Ishikawa (cell line): ENCODE measurements at regions not wholly inside any gene's neighbourhood (a gene's known extent, or its start where the extent isn't known, plus 50 kb on each side); places are given as distances from the start of the nearest gene placed in this dataset.

Experiments
- CEBPB ChIP-seq: IDR thresholded peaks from 2 replicates; pipeline ENCODE4 v1.6.1; 2012
- CREB1 ChIP-seq: IDR thresholded peaks from 2 replicates; pipeline ENCODE4 v1.6.1; 2012; ENCODE audit warnings: low read depth
- EGR1 ChIP-seq: IDR thresholded peaks from 2 replicates; pipeline ENCODE4 v1.6.1; 2012
- EP300 ChIP-seq: IDR thresholded peaks from 2 replicates; pipeline ENCODE4 v1.6.1; 2012; ENCODE audit warnings: borderline replicate concordance
- FOXM1 ChIP-seq: IDR thresholded peaks from 2 replicates; pipeline ENCODE4 v1.6.1; 2012; ENCODE audit warnings: low read depth, borderline replicate concordance
- MAX ChIP-seq: IDR thresholded peaks from 2 replicates; pipeline ENCODE4 v1.6.1; 2012
- NFIC ChIP-seq: IDR thresholded peaks from 2 replicates; pipeline ENCODE4 v1.6.1; 2012
- RAD21 ChIP-seq: IDR thresholded peaks from 2 replicates; pipeline ENCODE4 v1.6.1; 2012; ENCODE audit warnings: low read depth
- TAF1 ChIP-seq: IDR thresholded peaks from 2 replicates; pipeline ENCODE4 v1.6.1; 2012; ENCODE audit warnings: low read depth, mild to moderate bottlenecking
- TCF12 ChIP-seq: IDR thresholded peaks from 2 replicates; pipeline ENCODE4 v1.6.1; 2012; ENCODE audit warnings: low read depth
- TEAD4 ChIP-seq: IDR thresholded peaks from 2 replicates; pipeline ENCODE4 v1.6.1; 2012
- YY1 ChIP-seq: IDR thresholded peaks from 2 replicates; pipeline ENCODE4 v1.6.1; 2012; ENCODE audit warnings: low read depth
- ZBTB7A ChIP-seq: IDR thresholded peaks from 2 replicates; pipeline ENCODE4 v1.6.1; 2012; ENCODE audit warnings: low read depth
- TF ChIP-seq, protein P1 (sequence below): IDR thresholded peaks from 2 replicates; pipeline ENCODE4 v1.6.1; 2012
- TF ChIP-seq, protein P2 (sequence below): IDR thresholded peaks from 2 replicates; pipeline ENCODE4 v1.6.1; 2012; ENCODE audit warnings: low read depth, mild to moderate bottlenecking

DNA sequence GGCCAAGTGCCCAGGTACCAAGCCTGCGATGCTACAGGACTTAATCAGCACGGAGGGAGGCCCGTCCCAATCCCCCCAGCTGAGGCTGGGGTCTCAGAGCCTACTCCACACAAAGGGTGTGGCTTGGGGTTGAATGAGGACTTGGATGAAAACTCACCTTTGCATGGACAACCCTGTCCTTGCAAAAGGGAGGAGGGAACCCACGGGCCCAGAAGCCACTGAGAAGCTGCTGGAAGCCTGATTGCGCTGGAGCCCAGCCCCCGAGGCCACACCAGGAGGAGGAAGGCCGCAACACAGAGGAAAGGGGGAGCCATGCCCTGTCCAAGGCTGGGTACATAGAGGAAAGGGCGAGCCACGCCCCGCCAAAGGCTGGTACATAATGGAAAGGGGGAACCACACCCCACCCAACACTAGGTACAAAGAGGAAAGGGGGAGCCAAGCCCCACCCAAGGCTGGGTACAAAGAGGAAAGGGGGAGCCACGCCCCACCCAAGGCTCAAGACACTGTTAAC lies 158.8 kb downstream of the DLL1 start:
- TF ChIP-seq TCF12: no peak
- TF ChIP-seq, protein P1, sequence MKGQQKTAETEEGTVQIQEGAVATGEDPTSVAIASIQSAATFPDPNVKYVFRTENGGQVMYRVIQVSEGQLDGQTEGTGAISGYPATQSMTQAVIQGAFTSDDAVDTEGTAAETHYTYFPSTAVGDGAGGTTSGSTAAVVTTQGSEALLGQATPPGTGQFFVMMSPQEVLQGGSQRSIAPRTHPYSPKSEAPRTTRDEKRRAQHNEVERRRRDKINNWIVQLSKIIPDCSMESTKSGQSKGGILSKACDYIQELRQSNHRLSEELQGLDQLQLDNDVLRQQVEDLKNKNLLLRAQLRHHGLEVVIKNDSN: no peak
- TF ChIP-seq EGR1: no peak

GRCh38 chr6:170131351-170131750 lies 159.5 kb downstream of the DLL1 start:
- TF ChIP-seq YY1: no peak
- no peak for TF ChIP-seq RAD21
- no peak for TF ChIP-seq EP300
- no peak for TF ChIP-seq NFIC
- TF ChIP-seq FOXM1: no peak
- TF ChIP-seq EGR1: no peak
- no peak for TF ChIP-seq MAX
- TF ChIP-seq TEAD4: no peak
- TF ChIP-seq TCF12: no peak
- TF ChIP-seq, protein P2, sequence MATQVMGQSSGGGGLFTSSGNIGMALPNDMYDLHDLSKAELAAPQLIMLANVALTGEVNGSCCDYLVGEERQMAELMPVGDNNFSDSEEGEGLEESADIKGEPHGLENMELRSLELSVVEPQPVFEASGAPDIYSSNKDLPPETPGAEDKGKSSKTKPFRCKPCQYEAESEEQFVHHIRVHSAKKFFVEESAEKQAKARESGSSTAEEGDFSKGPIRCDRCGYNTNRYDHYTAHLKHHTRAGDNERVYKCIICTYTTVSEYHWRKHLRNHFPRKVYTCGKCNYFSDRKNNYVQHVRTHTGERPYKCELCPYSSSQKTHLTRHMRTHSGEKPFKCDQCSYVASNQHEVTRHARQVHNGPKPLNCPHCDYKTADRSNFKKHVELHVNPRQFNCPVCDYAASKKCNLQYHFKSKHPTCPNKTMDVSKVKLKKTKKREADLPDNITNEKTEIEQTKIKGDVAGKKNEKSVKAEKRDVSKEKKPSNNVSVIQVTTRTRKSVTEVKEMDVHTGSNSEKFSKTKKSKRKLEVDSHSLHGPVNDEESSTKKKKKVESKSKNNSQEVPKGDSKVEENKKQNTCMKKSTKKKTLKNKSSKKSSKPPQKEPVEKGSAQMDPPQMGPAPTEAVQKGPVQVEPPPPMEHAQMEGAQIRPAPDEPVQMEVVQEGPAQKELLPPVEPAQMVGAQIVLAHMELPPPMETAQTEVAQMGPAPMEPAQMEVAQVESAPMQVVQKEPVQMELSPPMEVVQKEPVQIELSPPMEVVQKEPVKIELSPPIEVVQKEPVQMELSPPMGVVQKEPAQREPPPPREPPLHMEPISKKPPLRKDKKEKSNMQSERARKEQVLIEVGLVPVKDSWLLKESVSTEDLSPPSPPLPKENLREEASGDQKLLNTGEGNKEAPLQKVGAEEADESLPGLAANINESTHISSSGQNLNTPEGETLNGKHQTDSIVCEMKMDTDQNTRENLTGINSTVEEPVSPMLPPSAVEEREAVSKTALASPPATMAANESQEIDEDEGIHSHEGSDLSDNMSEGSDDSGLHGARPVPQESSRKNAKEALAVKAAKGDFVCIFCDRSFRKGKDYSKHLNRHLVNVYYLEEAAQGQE: no peak
- no peak for TF ChIP-seq CEBPB
- TF ChIP-seq TAF1: no peak
- no peak for TF ChIP-seq ZBTB7A
- TF ChIP-seq, protein P1: no peak
- no peak for TF ChIP-seq CREB1

DNA sequence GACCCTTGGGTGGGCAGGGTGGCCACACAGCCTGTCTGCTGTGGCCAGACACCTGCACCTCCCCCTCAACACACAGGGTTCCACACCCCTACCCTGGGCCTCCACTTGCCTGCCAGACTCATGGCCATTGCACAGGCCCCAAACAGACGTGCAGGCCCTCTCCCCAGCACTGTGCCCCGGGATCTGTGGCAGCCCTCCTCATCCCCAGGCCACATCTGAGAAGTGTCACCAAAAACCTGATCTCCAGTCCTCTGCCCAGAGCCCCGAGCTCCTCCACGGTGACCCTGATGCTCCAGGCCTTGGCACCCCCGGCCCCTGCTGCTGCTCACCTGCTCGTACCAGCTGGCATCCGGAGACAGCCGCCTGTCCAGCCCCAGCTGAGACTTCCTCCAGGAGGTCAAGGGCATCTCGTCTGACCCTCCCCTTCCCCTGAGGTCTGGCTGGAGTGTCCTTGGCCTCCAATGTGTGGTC lies 160.1 kb downstream of the DLL1 start:
- no peak for TF ChIP-seq RAD21
- no peak for TF ChIP-seq TCF12
- TF ChIP-seq, protein P1: no peak
- no peak for TF ChIP-seq YY1
- TF ChIP-seq, protein P2: no peak
- TF ChIP-seq CREB1: no peak
- no peak for TF ChIP-seq NFIC
- no peak for TF ChIP-seq CEBPB
- no peak for TF ChIP-seq ZBTB7A
- no peak for TF ChIP-seq TAF1
- TF ChIP-seq EGR1: no peak
- no peak for TF ChIP-seq EP300
- TF ChIP-seq TEAD4: no peak
- TF ChIP-seq MAX: no peak
- TF ChIP-seq FOXM1: no peak

DNA sequence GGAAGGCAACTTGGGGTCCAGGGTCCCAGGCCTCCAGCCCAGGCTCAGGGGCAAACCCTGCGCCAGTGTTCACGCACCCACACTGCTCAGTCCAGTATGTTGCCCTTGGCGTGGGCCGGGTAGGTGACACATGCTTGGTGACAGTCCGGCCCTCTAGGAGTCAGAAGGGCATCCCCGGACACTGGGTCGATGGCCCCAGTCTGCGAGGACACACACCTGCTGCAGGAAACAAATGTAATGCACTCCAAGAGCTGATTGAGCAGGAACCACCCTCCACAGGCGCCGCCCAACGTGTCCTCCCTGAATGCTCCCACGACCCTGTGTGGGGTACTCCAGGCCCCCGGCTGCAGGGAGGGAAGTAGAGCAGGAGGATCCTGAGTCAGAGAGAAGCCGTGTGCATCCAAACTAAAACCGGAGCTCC lies 160.7 kb downstream of the DLL1 start:
- TF ChIP-seq EGR1: no peak
- no peak for TF ChIP-seq TAF1
- TF ChIP-seq NFIC: no peak
- no peak for TF ChIP-seq TEAD4
- TF ChIP-seq, protein P2: no peak
- no peak for TF ChIP-seq MAX
- TF ChIP-seq TCF12: no peak
- no peak for TF ChIP-seq ZBTB7A
- TF ChIP-seq, protein P1: no peak
- no peak for TF ChIP-seq CREB1
- no peak for TF ChIP-seq FOXM1
- TF ChIP-seq EP300: no peak
- TF ChIP-seq CEBPB: no peak
- no peak for TF ChIP-seq YY1
- no peak for TF ChIP-seq RAD21
